ENCODE measurements at regions not wholly inside any gene's neighbourhood (a gene's known extent, or its start where the extent isn't known, plus 50 kb on each side); places are given as distances from the start of the nearest gene placed in this dataset.

- Mint-ChIP-seq H3K4me3 (no peak overlapping the region), H3K9me3 (ENCODE audit: insufficient read depth) (peaks cover 2% of the 10 kb centered on the region), H3K4me1 (ENCODE audit: low read depth) (no peaks in the 10 kb centered on the region), H3K36me3 (ENCODE audit: low read depth) (no peaks in the 10 kb centered on the region), H3K27ac (no peak overlapping the region), H3K27me3 (ENCODE audit: low read depth) (no peaks in the 10 kb centered on the region)
- no peak for DNase-seq
- no peak for ATAC-seq
- POLR2A ChIA-PET = no interaction called here
- CTCF ChIA-PET = no interaction called here
Measured at GRCh38 chr20:6644813-6645628, 122.5 kb upstream of the BMP2 start.

GRCh38 chr20:6641012-6641411 is 126.5 kb upstream of the BMP2 start:
- ATAC-seq (no peak), DNase-seq (no peak)
- H3K4me3 Mint-ChIP-seq = no peak overlapping the region
- H3K9me3 Mint-ChIP-seq (ENCODE audit: insufficient read depth) = no peaks in the 10 kb centered on the region
- CTCF ChIA-PET = no interaction called here
- H3K4me1 Mint-ChIP-seq (ENCODE audit: low read depth) = no peaks in the 10 kb centered on the region
- no peaks in the 10 kb centered on the region for H3K36me3 Mint-ChIP-seq (ENCODE audit: low read depth)
- POLR2A ChIA-PET = no interaction called here
- no peak overlapping the region for H3K27ac Mint-ChIP-seq
- no peaks in the 10 kb centered on the region for H3K27me3 Mint-ChIP-seq (ENCODE audit: low read depth)

GRCh38 chr20:6637160-6637579 is 130.3 kb upstream of the BMP2 start:
- H3K27ac Mint-ChIP-seq = no peak overlapping the region
- ChIA-PET CTCF (no interaction called here), POLR2A (no interaction called here)
- ATAC-seq (no peak), DNase-seq (no peak)
- H3K4me3 Mint-ChIP-seq = no peak overlapping the region
- no peaks in the 10 kb centered on the region for H3K36me3 Mint-ChIP-seq (ENCODE audit: low read depth)
- no peaks in the 10 kb centered on the region for H3K9me3 Mint-ChIP-seq (ENCODE audit: insufficient read depth)
- H3K27me3 Mint-ChIP-seq (ENCODE audit: low read depth) = no peaks in the 10 kb centered on the region
- H3K4me1 Mint-ChIP-seq (ENCODE audit: low read depth) = no peaks in the 10 kb centered on the region

GRCh38 chr20:6636209-6637159 is 131.0 kb upstream of the BMP2 start:
- no peaks in the 10 kb centered on the region for H3K36me3 Mint-ChIP-seq (ENCODE audit: low read depth)
- no peak overlapping the region for H3K27ac Mint-ChIP-seq
- no peaks in the 10 kb centered on the region for H3K27me3 Mint-ChIP-seq (ENCODE audit: low read depth)
- no peak overlapping the region for H3K4me3 Mint-ChIP-seq
- ChIA-PET POLR2A (no interaction called here), CTCF (no interaction called here)
- no peaks in the 10 kb centered on the region for H3K9me3 Mint-ChIP-seq (ENCODE audit: insufficient read depth)
- H3K4me1 Mint-ChIP-seq (ENCODE audit: low read depth) = no peaks in the 10 kb centered on the region
- ATAC-seq (no peak), DNase-seq (no peak)

DNA sequence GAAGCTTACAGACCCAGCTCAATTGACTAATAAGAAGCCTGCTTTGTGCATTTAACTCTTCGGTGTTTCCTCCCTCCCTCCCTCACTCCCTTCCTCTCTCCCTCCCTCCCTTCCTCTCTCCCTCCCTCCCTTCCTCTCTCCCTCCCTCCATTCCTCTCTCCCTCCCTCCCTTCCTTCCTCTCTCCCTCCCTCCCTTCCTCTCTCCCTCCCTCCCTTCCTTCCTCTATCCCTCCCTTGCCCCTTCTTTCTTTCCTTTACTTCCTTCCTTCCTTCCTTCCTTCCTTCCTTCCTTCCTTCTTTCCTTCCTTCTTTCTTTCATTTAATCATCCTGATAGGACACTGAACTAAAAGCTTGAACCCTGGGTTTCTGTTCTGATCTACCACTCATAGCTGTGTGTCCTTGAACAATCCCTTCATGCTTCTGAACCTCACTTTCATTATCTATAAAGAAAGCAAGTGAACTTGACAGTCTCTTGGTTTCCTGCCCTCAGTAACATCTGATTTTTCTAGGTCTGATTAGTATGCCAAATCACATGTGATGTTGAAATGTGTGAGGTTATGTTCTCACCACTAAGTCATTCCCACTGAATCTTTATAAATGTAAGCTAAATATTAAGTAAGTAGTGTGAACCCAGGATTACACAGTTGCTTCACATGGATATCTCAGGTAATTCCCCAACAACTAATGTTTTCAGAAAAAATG is 132.3 kb upstream of the BMP2 start:
- H3K27me3 Mint-ChIP-seq (ENCODE audit: low read depth) = no peaks in the 10 kb centered on the region
- no peaks in the 10 kb centered on the region for H3K36me3 Mint-ChIP-seq (ENCODE audit: low read depth)
- H3K4me3 Mint-ChIP-seq = no peak overlapping the region
- no peak for ATAC-seq
- H3K4me1 Mint-ChIP-seq (ENCODE audit: low read depth) = no peaks in the 10 kb centered on the region
- H3K9me3 Mint-ChIP-seq (ENCODE audit: insufficient read depth) = no peaks in the 10 kb centered on the region
- no peak for DNase-seq
- CTCF ChIA-PET = no interaction called here
- POLR2A ChIA-PET = no interaction called here
- no peak overlapping the region for H3K27ac Mint-ChIP-seq

DNA sequence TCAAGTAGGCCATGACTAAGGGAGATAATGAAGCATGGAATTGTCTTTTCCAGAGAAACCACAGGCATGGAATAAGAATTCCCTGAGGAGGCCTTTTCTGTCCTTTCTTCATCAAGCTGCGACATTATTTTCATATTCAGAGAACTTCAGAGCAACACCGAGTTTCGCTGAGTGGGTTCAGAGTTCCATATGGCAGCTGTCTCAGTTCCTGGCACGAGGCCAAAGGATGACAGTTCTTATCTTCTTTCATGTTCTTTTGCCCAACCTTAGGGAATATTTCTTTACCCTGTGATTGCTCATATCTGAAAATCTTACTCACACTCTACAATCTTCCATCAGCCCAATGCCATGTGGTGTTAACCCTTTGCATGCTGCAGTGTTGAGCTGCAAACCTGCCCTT is 135.3 kb upstream of the BMP2 start:
- H3K27ac Mint-ChIP-seq = no peak overlapping the region
- ATAC-seq (no peak), DNase-seq (no peak)
- no peaks in the 10 kb centered on the region for H3K4me1 Mint-ChIP-seq (ENCODE audit: low read depth)
- no peaks in the 10 kb centered on the region for H3K9me3 Mint-ChIP-seq (ENCODE audit: insufficient read depth)
- ChIA-PET CTCF (interaction anchor here (0.7 to 1.2 kb wide), 2 partner anchors 9 to 14 kb away, joined by 3 read pairs; no protein-coding TSS in a partner anchor), POLR2A (no interaction called here)
- no peak overlapping the region for H3K4me3 Mint-ChIP-seq
- H3K27me3 Mint-ChIP-seq (ENCODE audit: low read depth) = no peaks in the 10 kb centered on the region
- H3K36me3 Mint-ChIP-seq (ENCODE audit: low read depth) = no peaks in the 10 kb centered on the region

- H3K4me3 Mint-ChIP-seq = no peak overlapping the region
- no peaks in the 10 kb centered on the region for H3K9me3 Mint-ChIP-seq (ENCODE audit: insufficient read depth)
- POLR2A ChIA-PET = no interaction called here
- DNase-seq = no peak
- H3K27ac Mint-ChIP-seq = no peak overlapping the region
- CTCF ChIA-PET = no interaction called here
- H3K36me3 Mint-ChIP-seq (ENCODE audit: low read depth) = no peaks in the 10 kb centered on the region
- ATAC-seq = no peak
- no peaks in the 10 kb centered on the region for H3K4me1 Mint-ChIP-seq (ENCODE audit: low read depth)
- H3K27me3 Mint-ChIP-seq (ENCODE audit: low read depth) = no peaks in the 10 kb centered on the region
Measured at GRCh38 chr20:6630514-6630913, 137.0 kb upstream of the BMP2 start.

GRCh38 chr20:6629564-6629963 is 137.9 kb upstream of the BMP2 start:
- ATAC-seq (no peak), DNase-seq (no peak)
- no peaks in the 10 kb centered on the region for H3K36me3 Mint-ChIP-seq (ENCODE audit: low read depth)
- no peaks in the 10 kb centered on the region for H3K9me3 Mint-ChIP-seq (ENCODE audit: insufficient read depth)
- no peaks in the 10 kb centered on the region for H3K27me3 Mint-ChIP-seq (ENCODE audit: low read depth)
- no peak overlapping the region for H3K27ac Mint-ChIP-seq
- ChIA-PET POLR2A (no interaction called here), CTCF (no interaction called here)
- no peak overlapping the region for H3K4me3 Mint-ChIP-seq
- no peaks in the 10 kb centered on the region for H3K4me1 Mint-ChIP-seq (ENCODE audit: low read depth)

DNA sequence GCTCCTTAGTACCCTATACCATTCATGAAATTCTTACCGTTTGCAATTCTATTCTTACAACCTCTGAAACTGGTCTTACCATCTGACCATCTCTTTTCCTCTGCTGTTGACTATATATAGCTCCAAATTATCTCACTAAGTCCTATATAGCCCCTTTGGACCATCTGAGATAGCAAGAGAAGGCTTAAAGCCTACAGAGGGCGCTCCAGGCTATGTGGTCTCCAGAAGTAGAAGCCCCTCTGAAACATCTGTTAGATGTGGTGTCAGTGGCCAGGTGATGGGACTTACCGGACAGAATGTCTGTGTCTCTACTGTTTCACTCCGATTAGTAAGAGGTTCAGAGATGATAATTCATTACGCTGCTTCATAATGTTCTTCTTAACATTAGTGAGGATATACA is 140.7 kb upstream of the BMP2 start:
- H3K9me3 Mint-ChIP-seq (ENCODE audit: insufficient read depth) = no peaks in the 10 kb centered on the region
- H3K27ac Mint-ChIP-seq = no peak overlapping the region
- no peaks in the 10 kb centered on the region for H3K27me3 Mint-ChIP-seq (ENCODE audit: low read depth)
- H3K36me3 Mint-ChIP-seq (ENCODE audit: low read depth) = no peaks in the 10 kb centered on the region
- ATAC-seq (no peak), DNase-seq (no peak)
- H3K4me1 Mint-ChIP-seq (ENCODE audit: low read depth) = no peaks in the 10 kb centered on the region
- H3K4me3 Mint-ChIP-seq = no peak overlapping the region
- ChIA-PET CTCF (no interaction called here), POLR2A (no interaction called here)

GRCh38 chr20:6623989-6624388 is 143.5 kb upstream of the BMP2 start:
- H3K36me3 Mint-ChIP-seq (ENCODE audit: low read depth) = no peaks in the 10 kb centered on the region
- H3K4me3 Mint-ChIP-seq = no peak overlapping the region
- no peaks in the 10 kb centered on the region for H3K9me3 Mint-ChIP-seq (ENCODE audit: insufficient read depth)
- H3K27me3 Mint-ChIP-seq (ENCODE audit: low read depth) = no peaks in the 10 kb centered on the region
- no peaks in the 10 kb centered on the region for H3K4me1 Mint-ChIP-seq (ENCODE audit: low read depth)
- POLR2A ChIA-PET = no interaction called here
- DNase-seq (no peak), ATAC-seq (no peak)
- CTCF ChIA-PET = no interaction called here
- H3K27ac Mint-ChIP-seq = no peak overlapping the region

DNA sequence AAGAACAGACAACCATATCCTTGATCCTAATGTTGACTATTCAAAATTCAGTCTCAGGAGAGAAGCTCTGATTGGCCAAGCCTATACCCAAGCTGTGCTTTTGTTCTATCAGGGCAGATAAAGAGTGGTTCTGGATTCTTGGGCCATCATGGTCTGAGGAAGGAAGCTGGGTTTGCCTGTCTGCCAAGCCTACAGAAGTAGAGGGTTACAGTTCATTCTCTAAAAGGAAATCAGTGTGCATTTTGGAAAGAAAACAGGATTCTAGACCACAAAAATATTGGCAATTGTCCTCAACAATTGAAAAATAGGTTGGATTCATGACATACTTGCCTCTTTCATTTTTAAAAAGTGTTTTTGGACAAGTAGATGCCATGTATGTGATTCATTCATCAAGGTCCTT is 145.4 kb upstream of the BMP2 start:
- CTCF ChIA-PET = no interaction called here
- ATAC-seq = no peak

GRCh38 chr20:6618051-6618450 is 149.4 kb upstream of the BMP2 start:
- Mint-ChIP-seq H3K36me3 (ENCODE audit: low read depth) (no peaks in the 10 kb centered on the region), H3K27me3 (ENCODE audit: low read depth) (no peaks in the 10 kb centered on the region), H3K4me3 (no peak overlapping the region), H3K9me3 (ENCODE audit: insufficient read depth) (no peaks in the 10 kb centered on the region), H3K27ac (no peak overlapping the region), H3K4me1 (ENCODE audit: low read depth) (no peaks in the 10 kb centered on the region)
- DNase-seq (no peak), ATAC-seq (no peak)
- CTCF ChIA-PET = interaction anchor here (0.9 kb wide), 1 partner anchor 15 kb away, joined by 3 read pairs; no protein-coding TSS in a partner anchor
- POLR2A ChIA-PET = no interaction called here

More for the DNA sequence above, 145.4 kb upstream of the BMP2 start:
- DNase-seq = no peak
- H3K9me3 Mint-ChIP-seq (ENCODE audit: insufficient read depth) = no peaks in the 10 kb centered on the region
- no peaks in the 10 kb centered on the region for H3K4me1 Mint-ChIP-seq (ENCODE audit: low read depth)
- H3K27ac Mint-ChIP-seq = no peak overlapping the region
- H3K4me3 Mint-ChIP-seq = no peak overlapping the region
- POLR2A ChIA-PET = no interaction called here
- H3K36me3 Mint-ChIP-seq (ENCODE audit: low read depth) = no peaks in the 10 kb centered on the region
- H3K27me3 Mint-ChIP-seq (ENCODE audit: low read depth) = no peaks in the 10 kb centered on the region

Data from activated CD8-positive, alpha-beta T cell treated with anti-CD3 and anti-CD28 coated beads, Interleukin-2, amount 10 ng/mL, durations not matched to agents 7 days and 5 days (primary cell).